ENCODE measurements at regions not wholly inside any gene's neighbourhood (a gene's known extent, or its start where the extent isn't known, plus 50 kb on each side); places are given as distances from the start of the nearest gene placed in this dataset.

GRCh38 chr13:80528733-80529132, 187.8 kb upstream of the SPRY2 start:
- no peaks in the 10 kb centered on the region for H3K4me1 Mint-ChIP-seq
- no peak for TF ChIP-seq CTCF (IDR thresholded peaks at IDR 0.05)
- H3K36me3 Mint-ChIP-seq: no peaks in the 10 kb centered on the region
- Histone ChIP-seq H3K27me3 (ENCODE audit: control insufficient read depth in 2 of 2, insufficient read depth in 2 of 2, low read length in 2 of 2) (no peaks in the 10 kb centered on the region), H3K4me3 (replicated peaks in 1 of 3; ENCODE audit: low read depth in 2 of 3, low read length in 3 of 3) (no peak overlapping the region), H3K27ac (ENCODE audit: low read depth in 1 of 2, low read length in 2 of 2) (no peak overlapping the region), H4K20me1 (ENCODE audit: insufficient read depth, low read length) (no peaks in the 10 kb centered on the region), H3K4me2 (replicated peaks; ENCODE audit: extremely low read depth, low read length, poor library complexity, severe bottlenecking) (no peak overlapping the region), H3K9me3 (replicated peaks in 1 of 2; ENCODE audit: control insufficient read depth in 1 of 2, insufficient read depth in 1 of 2, low read length in 2 of 2) (peaks cover 0 to 3% of the 10 kb centered on the region in 2 donors), H3K9ac (ENCODE audit: insufficient read depth, low read length, poor library complexity, severe bottlenecking) (no peak overlapping the region), H3K4me1 (ENCODE audit: control insufficient read depth in 1 of 2, insufficient read depth in 2 of 2, low read length in 2 of 2) (no peaks in the 10 kb centered on the region), H3K36me3 (replicated peaks in 1 of 2; ENCODE audit: control insufficient read depth in 1 of 2, insufficient read depth in 2 of 2, low read length in 2 of 2) (no peaks in the 10 kb centered on the region), H3K79me2 (ENCODE audit: insufficient read depth, low read length) (no peaks in the 10 kb centered on the region), H2AFZ (ENCODE audit: insufficient read depth, low read depth, low read length, poor library complexity, severe bottlenecking) (no peak overlapping the region)
- DNase-seq: no peak
- peaks cover 2 to 12% (median 4%) of the 10 kb centered on the region in 7 donors for H3K9me3 Mint-ChIP-seq
- WGBS (ENCODE audit: insufficient coverage): no CpG with 5 or more reads among the region's 3 CpGs
- H3K4me3 Mint-ChIP-seq: no peak overlapping the region
- intact Hi-C loops (cut with micrococcal nuclease): no loop called here
- no peaks in the 10 kb centered on the region for H3K27me3 Mint-ChIP-seq (ENCODE audit: low read depth in 3 of 3)
- H3K27ac Mint-ChIP-seq: no peak overlapping the region

GRCh38 chr13:80527400-80527799, 186.5 kb upstream of the SPRY2 start:
- no peak for TF ChIP-seq CTCF (IDR thresholded peaks at IDR 0.05)
- Histone ChIP-seq H3K4me2 (replicated peaks; ENCODE audit: extremely low read depth, low read length, poor library complexity, severe bottlenecking) (no peak overlapping the region), H3K9me3 (replicated peaks in 1 of 2; ENCODE audit: control insufficient read depth in 1 of 2, insufficient read depth in 1 of 2, low read length in 2 of 2) (peaks cover 0 to 3% of the 10 kb centered on the region in 2 donors), H3K4me1 (ENCODE audit: control insufficient read depth in 1 of 2, insufficient read depth in 2 of 2, low read length in 2 of 2) (no peaks in the 10 kb centered on the region), H3K79me2 (ENCODE audit: insufficient read depth, low read length) (no peaks in the 10 kb centered on the region), H3K36me3 (replicated peaks in 1 of 2; ENCODE audit: control insufficient read depth in 1 of 2, insufficient read depth in 2 of 2, low read length in 2 of 2) (no peaks in the 10 kb centered on the region), H4K20me1 (ENCODE audit: insufficient read depth, low read length) (no peaks in the 10 kb centered on the region), H3K27ac (ENCODE audit: low read depth in 1 of 2, low read length in 2 of 2) (no peak overlapping the region), H3K9ac (ENCODE audit: insufficient read depth, low read length, poor library complexity, severe bottlenecking) (no peak overlapping the region), H3K4me3 (replicated peaks in 1 of 3; ENCODE audit: low read depth in 2 of 3, low read length in 3 of 3) (no peak overlapping the region), H2AFZ (ENCODE audit: insufficient read depth, low read depth, low read length, poor library complexity, severe bottlenecking) (no peak overlapping the region), H3K27me3 (ENCODE audit: control insufficient read depth in 2 of 2, insufficient read depth in 2 of 2, low read length in 2 of 2) (no peaks in the 10 kb centered on the region)
- H3K36me3 Mint-ChIP-seq: no peaks in the 10 kb centered on the region
- H3K4me3 Mint-ChIP-seq: no peak overlapping the region
- DNase-seq: no peak
- WGBS (ENCODE audit: insufficient coverage): 100% methylated on average over 1 of the region's 2 CpGs
- H3K27me3 Mint-ChIP-seq (ENCODE audit: low read depth in 3 of 3): no peaks in the 10 kb centered on the region
- intact Hi-C loops (cut with micrococcal nuclease): no loop called here
- no peak overlapping the region for H3K27ac Mint-ChIP-seq
- H3K4me1 Mint-ChIP-seq: peaks cover 2% of the 10 kb centered on the region
- peaks cover 2 to 12% (median 4%) of the 10 kb centered on the region in 7 donors for H3K9me3 Mint-ChIP-seq

Measured in CD14-positive monocyte (primary cell).